Keratinocyte (primary cell): ENCODE measurements at regions not wholly inside any gene's neighbourhood (a gene's known extent, or its start where the extent isn't known, plus 50 kb on each side); places are given as distances from the start of the nearest gene placed in this dataset.
"Not testable (repeated sequence)": the region's sequence is repeated elsewhere in the genome, so short reads cannot be mapped to it uniquely, and the experiment has no call there.

ENCODE experiments used
- DNase-seq: peaks from one replicate; pipeline ENCODE4 v3.0.0-alpha.2; 2011; ENCODE audit warnings: low read depth, missing footprints, low spot score
- FAIRE-seq: peaks from 2 replicates; lab custom pipeline; 2011; peaks lifted over from hg19 to GRCh38; lab: Jason Lieb, UNC
- H2AFZ ChIP-seq: 2 replicates; pipeline ENCODE4 v1.6.0; 2012; ENCODE audit warnings: low read length, control low read depth, inconsistent platforms; ENCODE audit not compliant: control insufficient read depth
- H3K27ac ChIP-seq: 2 replicates; pipeline ENCODE4 v1.5.1; 2011; ENCODE audit warnings: low read length; ENCODE audit not compliant: control insufficient read depth, insufficient read depth
- H3K27me3 ChIP-seq: 3 replicates; pipeline ENCODE4 v1.6.0; 2011; ENCODE audit warnings: low read length; ENCODE audit not compliant: control insufficient read depth, insufficient read depth; ENCODE audit errors: extremely low read depth
- H3K36me3 ChIP-seq, 2 experiments: 2 replicates in 1 of 2; 3 replicates in 1 of 2; pipeline ENCODE4 v1.5.1; 2011; ENCODE audit warnings: low read length in 2 of 2, mild to moderate bottlenecking in 1 of 2; ENCODE audit not compliant: control insufficient read depth in 2 of 2, insufficient read depth in 2 of 2; ENCODE audit errors: extremely low read depth in 1 of 2
- H3K4me1 ChIP-seq: 3 replicates; pipeline ENCODE4 v1.5.1; 2011; ENCODE audit warnings: low read length; ENCODE audit not compliant: control insufficient read depth, insufficient read depth; ENCODE audit errors: extremely low read depth
- H3K4me2 ChIP-seq: 3 replicates; pipeline ENCODE4 v1.6.0; 2011; ENCODE audit warnings: low read depth, low read length; ENCODE audit not compliant: control insufficient read depth, insufficient read depth; ENCODE audit errors: extremely low read depth
- H3K4me3 ChIP-seq, 3 experiments: fragments of 200-600 bp in 1 of 3; sonication (generic) in 1 of 3; 2 replicates in 2 of 3; 3 replicates in 1 of 3; pipeline ENCODE4 v1.5.1; 2011 to 2016; ENCODE audit warnings: low read length in 3 of 3, mild to moderate bottlenecking in 3 of 3, control low read depth in 2 of 3, inconsistent platforms in 1 of 3, low read depth in 1 of 3, mixed read lengths in 1 of 3, mixed run types in 1 of 3, moderate library complexity in 1 of 3; ENCODE audit not compliant: control insufficient read depth in 2 of 3, insufficient read depth in 2 of 3; ENCODE audit errors: extremely low read depth in 1 of 3
- H3K79me2 ChIP-seq: 2 replicates; pipeline ENCODE4 v1.6.0; 2012; ENCODE audit warnings: low read length; ENCODE audit not compliant: control insufficient read depth, insufficient read depth
- H3K9ac ChIP-seq: 3 replicates; pipeline ENCODE4 v1.6.0; 2011; ENCODE audit warnings: low read length; ENCODE audit not compliant: control insufficient read depth, insufficient read depth; ENCODE audit errors: extremely low read depth
- H3K9me1 ChIP-seq: 3 replicates; pipeline ENCODE4 v1.6.0; 2011; ENCODE audit warnings: low read length; ENCODE audit not compliant: control insufficient read depth, insufficient read depth; ENCODE audit errors: extremely low read depth
- H3K9me3 ChIP-seq: 2 replicates; pipeline ENCODE4 v1.5.1; 2012; ENCODE audit warnings: low read depth, low read length; ENCODE audit not compliant: control insufficient read depth
- H4K20me1 ChIP-seq: 3 replicates; pipeline ENCODE4 v1.6.0; 2011; ENCODE audit warnings: low read length; ENCODE audit not compliant: control insufficient read depth, insufficient read depth; ENCODE audit errors: extremely low read depth
- EZH2 ChIP-seq: IDR thresholded peaks from one replicate; pipeline ENCODE4 v1.6.1; 2012; ENCODE audit warnings: inconsistent platforms, mild to moderate bottlenecking, low read length, moderate library complexity
- dilution Hi-C: fragments of 300-500 bp; cut with MboI; formaldehyde crosslinking; loops from one replicate; pipeline ENCODE4 v1.7.0; 2020; ENCODE audit warnings: low sequenced_read_pairs; ENCODE audit not compliant: extremely low pct_ligation_motif_present
- TF ChIP-seq, protein P1 (sequence below), 3 experiments: IDR thresholded peaks in 1 of 3; conservative IDR thresholded peaks in 1 of 3; optimal IDR thresholded peaks in 1 of 3; 2 replicates in 2 of 3; 3 replicates in 1 of 3; pipeline versions ENCODE3 to v1.5.1; 2011; ENCODE audit warnings: low read length in 3 of 3, mild to moderate bottlenecking in 3 of 3, moderate library complexity in 2 of 3, control low read depth in 1 of 3, inconsistent platforms in 1 of 3; ENCODE audit not compliant: insufficient read depth in 2 of 3; ENCODE audit errors: extremely low read depth in 1 of 3

DNA sequence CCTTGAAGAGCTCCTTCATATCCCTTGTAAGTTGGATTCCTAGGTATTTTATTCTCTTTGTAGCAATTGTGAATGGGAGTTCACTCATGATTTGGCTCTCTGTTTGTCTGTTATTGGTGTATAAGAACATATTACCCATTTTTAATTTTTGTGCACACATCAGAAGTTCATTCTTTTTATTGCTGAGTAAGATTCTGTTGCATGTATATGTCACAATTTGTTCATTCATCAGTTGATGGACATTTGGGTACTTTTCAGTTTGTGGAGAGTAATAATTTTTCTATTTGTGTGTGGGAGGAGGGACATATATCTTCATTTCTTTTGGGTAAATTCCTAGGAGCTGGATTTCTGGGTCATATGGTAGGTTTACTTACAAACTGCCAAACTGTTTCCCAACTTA, 125.9 kb downstream of the TANC2 start:
- H3K9me3 ChIP-seq, H4K20me1 ChIP-seq, DNase-seq, H3K9me1 ChIP-seq, H3K4me2 ChIP-seq, H3K9ac ChIP-seq, H3K27ac ChIP-seq, H3K27me3 ChIP-seq, dilution Hi-C loops, H3K36me3 ChIP-seq, H2AFZ ChIP-seq, H3K4me3 ChIP-seq, FAIRE-seq: not testable (repeated sequence)
- peaks cover 26% of the 10 kb centered on the region for H3K4me1 ChIP-seq
- H3K79me2 ChIP-seq = peaks cover 59% of the 10 kb centered on the region

DNA sequence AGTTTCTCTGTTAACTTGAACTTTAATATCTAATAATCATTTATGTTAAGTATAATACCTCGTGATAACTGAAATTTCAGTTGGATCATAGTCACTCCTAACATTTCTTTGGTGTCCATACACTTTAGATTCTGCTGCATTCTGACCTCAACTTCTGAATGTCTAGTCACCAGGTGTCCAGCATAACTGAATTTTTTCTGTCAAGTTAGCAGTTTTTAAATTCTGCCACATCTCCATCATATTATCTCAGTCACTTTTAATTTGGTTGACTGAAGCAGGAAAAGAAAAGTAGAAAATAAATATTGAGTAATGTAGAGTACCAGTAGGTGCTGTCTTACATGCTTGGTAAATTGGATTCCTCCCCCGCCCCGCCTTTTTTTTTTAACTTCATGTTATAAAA, 128.6 kb downstream of the TANC2 start:
- no peak for FAIRE-seq
- Histone ChIP-seq H3K4me2 (no peak overlapping the region), H3K9ac (no peak overlapping the region), H3K9me3 (no peaks in the 10 kb centered on the region), H3K36me3 (peaks cover 2 to 3% of the 10 kb centered on the region in 2 experiments), H2AFZ (no peak overlapping the region), H3K79me2 (peaks cover 56% of the 10 kb centered on the region), H4K20me1 (no peaks in the 10 kb centered on the region), H3K27ac (no peak overlapping the region), H3K9me1 (peaks cover 4% of the 10 kb centered on the region), H3K4me3 (no peak overlapping the region), H3K4me1 (peaks cover 14% of the 10 kb centered on the region), H3K27me3 (no peaks in the 10 kb centered on the region)
- dilution Hi-C loops = no loop called here
- no peak for DNase-seq
- TF ChIP-seq, protein P1, sequence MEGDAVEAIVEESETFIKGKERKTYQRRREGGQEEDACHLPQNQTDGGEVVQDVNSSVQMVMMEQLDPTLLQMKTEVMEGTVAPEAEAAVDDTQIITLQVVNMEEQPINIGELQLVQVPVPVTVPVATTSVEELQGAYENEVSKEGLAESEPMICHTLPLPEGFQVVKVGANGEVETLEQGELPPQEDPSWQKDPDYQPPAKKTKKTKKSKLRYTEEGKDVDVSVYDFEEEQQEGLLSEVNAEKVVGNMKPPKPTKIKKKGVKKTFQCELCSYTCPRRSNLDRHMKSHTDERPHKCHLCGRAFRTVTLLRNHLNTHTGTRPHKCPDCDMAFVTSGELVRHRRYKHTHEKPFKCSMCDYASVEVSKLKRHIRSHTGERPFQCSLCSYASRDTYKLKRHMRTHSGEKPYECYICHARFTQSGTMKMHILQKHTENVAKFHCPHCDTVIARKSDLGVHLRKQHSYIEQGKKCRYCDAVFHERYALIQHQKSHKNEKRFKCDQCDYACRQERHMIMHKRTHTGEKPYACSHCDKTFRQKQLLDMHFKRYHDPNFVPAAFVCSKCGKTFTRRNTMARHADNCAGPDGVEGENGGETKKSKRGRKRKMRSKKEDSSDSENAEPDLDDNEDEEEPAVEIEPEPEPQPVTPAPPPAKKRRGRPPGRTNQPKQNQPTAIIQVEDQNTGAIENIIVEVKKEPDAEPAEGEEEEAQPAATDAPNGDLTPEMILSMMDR (optimal IDR thresholded peaks at IDR 0.05 in 1 of 3, IDR thresholded peaks at IDR 0.05 in 1 of 3, conservative IDR thresholded peaks at IDR 0.05 in 1 of 3; ENCODE audit: extremely low read depth in 1 of 3, insufficient read depth in 2 of 3, low read length in 3 of 3) = no peak
- TF ChIP-seq EZH2 = no peak

DNA sequence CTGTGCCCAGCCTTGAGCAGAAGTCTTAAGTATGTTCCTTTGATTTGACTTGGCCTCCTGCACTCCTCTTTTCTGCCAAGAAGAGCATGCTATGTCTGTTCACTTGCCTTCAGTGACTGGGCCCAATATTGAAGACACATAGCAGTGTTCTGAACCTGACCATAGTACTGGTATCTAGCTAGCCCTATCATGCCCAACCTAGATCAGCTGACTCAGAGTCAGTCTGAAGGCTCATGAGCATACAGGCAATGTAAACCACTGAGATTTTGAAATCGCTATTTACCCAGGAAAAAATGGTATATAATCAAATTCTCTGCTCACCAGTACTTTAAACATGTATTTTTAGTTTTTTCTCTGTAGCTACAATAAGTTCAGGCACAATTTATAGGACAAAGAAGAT, 129.4 kb downstream of the TANC2 start:
- H3K36me3 ChIP-seq = peaks cover 2 to 3% of the 10 kb centered on the region in 2 experiments
- H3K79me2 ChIP-seq = peaks cover 53% of the 10 kb centered on the region
- H3K4me3 ChIP-seq = no peak overlapping the region
- H3K4me1 ChIP-seq = peaks cover 14% of the 10 kb centered on the region
- H3K27ac ChIP-seq = peak overlapping the region; percentile 10
- peak; percentile 79 for FAIRE-seq
- dilution Hi-C loops = no loop called here
- TF ChIP-seq, protein P1 (optimal IDR thresholded peaks at IDR 0.05 in 1 of 3, IDR thresholded peaks at IDR 0.05 in 1 of 3, conservative IDR thresholded peaks at IDR 0.05 in 1 of 3; ENCODE audit: extremely low read depth in 1 of 3, insufficient read depth in 2 of 3, low read length in 3 of 3) = no peak
- no peak for TF ChIP-seq EZH2
- peaks cover 4% of the 10 kb centered on the region for H3K9me1 ChIP-seq
- no peak overlapping the region for H2AFZ ChIP-seq
- H3K27me3 ChIP-seq = no peaks in the 10 kb centered on the region
- H3K9me3 ChIP-seq = no peaks in the 10 kb centered on the region
- DNase-seq = no peak
- H4K20me1 ChIP-seq = no peaks in the 10 kb centered on the region
- no peak overlapping the region for H3K9ac ChIP-seq
- peak overlapping the region; percentile 0 for H3K4me2 ChIP-seq
